ACC112 (cell line): ENCODE measurements at regions not wholly inside any gene's neighbourhood (a gene's known extent, or its start where the extent isn't known, plus 50 kb on each side); places are given as distances from the start of the nearest gene placed in this dataset.
"Not testable (repeated sequence)": the region's sequence is repeated elsewhere in the genome, so short reads cannot be mapped to it uniquely, and the experiment has no call there.

ENCODE experiments used
- H2AFZ ChIP-seq: fragments of 200-600 bp; sonication (generic); one replicate; pipeline ENCODE4 v1.6.0; 2017; ENCODE audit warnings: antibody characterized with exemption, low read length; ENCODE audit not compliant: unreplicated experiment
- H3K27ac ChIP-seq: fragments of 200-600 bp; sonication (generic); 2 replicates; pipeline ENCODE4 v1.5.1; 2014; ENCODE audit warnings: low read depth, mild to moderate bottlenecking, antibody characterized with exemption, low read length, moderate library complexity
- H3K27me3 ChIP-seq: fragments of 200-600 bp; sonication (generic); 2 replicates; pipeline ENCODE4 v1.6.1; 2014; ENCODE audit warnings: mild to moderate bottlenecking, antibody characterized with exemption, low read length, moderate library complexity, mixed read lengths; ENCODE audit not compliant: insufficient read depth
- H3K36me3 ChIP-seq: fragments of 200-600 bp; sonication (generic); 2 replicates; pipeline ENCODE4 v1.6.1; 2016; ENCODE audit warnings: mild to moderate bottlenecking, antibody characterized with exemption, low read length, moderate library complexity, mixed read lengths; ENCODE audit not compliant: insufficient read depth
- H3K4me1 ChIP-seq: fragments of 200-600 bp; sonication (generic); one replicate; pipeline ENCODE4 v1.6.1; 2016; ENCODE audit warnings: low read length, mixed read lengths; ENCODE audit not compliant: insufficient read depth, unreplicated experiment, control insufficient read depth
- H3K4me3 ChIP-seq: fragments of 200-600 bp; sonication (generic); 2 replicates; pipeline ENCODE4 v1.5.1; 2014; ENCODE audit warnings: mild to moderate bottlenecking, low read depth, low read length
- H3K79me2 ChIP-seq: fragments of 200-600 bp; sonication (generic); one replicate; pipeline ENCODE4 v1.6.0; 2016; ENCODE audit warnings: low read length; ENCODE audit not compliant: control insufficient read depth, unreplicated experiment, insufficient read depth

GRCh38 chr5:57642698-57643097 is 160.1 kb upstream of the ACTBL2 start:
- Histone ChIP-seq H3K4me1 (no peaks in the 10 kb centered on the region), H3K36me3 (no peaks in the 10 kb centered on the region), H3K4me3 (no peak overlapping the region), H2AFZ (no peak overlapping the region), H3K27me3 (0 out of 2 replicates have a peak, but pooled peaks cover 4% of the 10 kb centered on the region), H3K27ac (no peak overlapping the region), H3K79me2 (no peaks in the 10 kb centered on the region)

GRCh38 chr5:57642066-57642465 is 159.5 kb upstream of the ACTBL2 start:
- H3K4me3 ChIP-seq: no peak overlapping the region
- H3K79me2 ChIP-seq: no peaks in the 10 kb centered on the region
- H2AFZ ChIP-seq: no peak overlapping the region
- no peak overlapping the region for H3K27ac ChIP-seq
- no peaks in the 10 kb centered on the region for H3K4me1 ChIP-seq
- no peaks in the 10 kb centered on the region for H3K36me3 ChIP-seq
- H3K27me3 ChIP-seq: 0 out of 2 replicates have a peak, but pooled peaks cover 4% of the 10 kb centered on the region

GRCh38 chr5:57635146-57635777 is 152.7 kb upstream of the ACTBL2 start:
- Histone ChIP-seq H3K4me3 (no peak overlapping the region), H2AFZ (no peak overlapping the region), H3K27ac (no peak overlapping the region), H3K27me3 (0 out of 2 replicates have a peak, but pooled peaks cover 4% of the 10 kb centered on the region), H3K79me2 (no peaks in the 10 kb centered on the region), H3K36me3 (no peaks in the 10 kb centered on the region), H3K4me1 (no peaks in the 10 kb centered on the region)

- Histone ChIP-seq H3K27me3 (no peaks in the 10 kb centered on the region), H3K27ac (no peak overlapping the region), H3K4me3 (no peak overlapping the region), H3K79me2 (no peaks in the 10 kb centered on the region), H2AFZ (no peak overlapping the region), H3K36me3 (no peaks in the 10 kb centered on the region), H3K4me1 (no peaks in the 10 kb centered on the region)
These were observed 150.3 kb upstream of the ACTBL2 start for GRCh38 chr5:57632937-57633336.

GRCh38 chr5:57631139-57631538 is 148.5 kb upstream of the ACTBL2 start:
- not testable (repeated sequence) for H3K4me3 ChIP-seq, H2AFZ ChIP-seq, H3K27me3 ChIP-seq, H3K4me1 ChIP-seq, H3K79me2 ChIP-seq, H3K36me3 ChIP-seq, H3K27ac ChIP-seq

GRCh38 chr5:57627661-57628060 is 145.1 kb upstream of the ACTBL2 start:
- H3K27ac ChIP-seq: no peak overlapping the region
- H2AFZ ChIP-seq: no peak overlapping the region
- H3K4me1 ChIP-seq: no peaks in the 10 kb centered on the region
- no peaks in the 10 kb centered on the region for H3K36me3 ChIP-seq
- H3K27me3 ChIP-seq: no peaks in the 10 kb centered on the region
- H3K4me3 ChIP-seq: no peak overlapping the region
- no peaks in the 10 kb centered on the region for H3K79me2 ChIP-seq

- H2AFZ ChIP-seq: no peak overlapping the region
- no peaks in the 10 kb centered on the region for H3K4me1 ChIP-seq
- no peaks in the 10 kb centered on the region for H3K27me3 ChIP-seq
- H3K4me3 ChIP-seq: no peak overlapping the region
- no peak overlapping the region for H3K27ac ChIP-seq
- no peaks in the 10 kb centered on the region for H3K79me2 ChIP-seq
- no peaks in the 10 kb centered on the region for H3K36me3 ChIP-seq
These were observed 144.1 kb upstream of the ACTBL2 start for GRCh38 chr5:57626703-57627102.

GRCh38 chr5:57621624-57622023 is 139.0 kb upstream of the ACTBL2 start:
- H3K27ac ChIP-seq: no peak overlapping the region
- H3K36me3 ChIP-seq: no peaks in the 10 kb centered on the region
- no peak overlapping the region for H3K4me3 ChIP-seq
- H3K27me3 ChIP-seq: no peaks in the 10 kb centered on the region
- H2AFZ ChIP-seq: no peak overlapping the region
- no peaks in the 10 kb centered on the region for H3K79me2 ChIP-seq
- no peaks in the 10 kb centered on the region for H3K4me1 ChIP-seq

GRCh38 chr5:57618767-57619381 is 136.3 kb upstream of the ACTBL2 start:
- no peak overlapping the region for H2AFZ ChIP-seq
- H3K36me3 ChIP-seq: no peaks in the 10 kb centered on the region
- H3K79me2 ChIP-seq: no peaks in the 10 kb centered on the region
- H3K4me3 ChIP-seq: no peak overlapping the region
- no peaks in the 10 kb centered on the region for H3K27me3 ChIP-seq
- H3K4me1 ChIP-seq: no peaks in the 10 kb centered on the region
- H3K27ac ChIP-seq: no peak overlapping the region

- H3K4me3 ChIP-seq: no peak overlapping the region
- H3K4me1 ChIP-seq: no peaks in the 10 kb centered on the region
- H3K79me2 ChIP-seq: no peaks in the 10 kb centered on the region
- H2AFZ ChIP-seq: no peak overlapping the region
- no peaks in the 10 kb centered on the region for H3K36me3 ChIP-seq
- H3K27me3 ChIP-seq: no peaks in the 10 kb centered on the region
- H3K27ac ChIP-seq: no peak overlapping the region
These were observed 131.1 kb upstream of the ACTBL2 start for GRCh38 chr5:57613741-57614140.

GRCh38 chr5:57611177-57611576 is 128.6 kb upstream of the ACTBL2 start:
- H3K4me1 ChIP-seq: no peaks in the 10 kb centered on the region
- no peak overlapping the region for H3K27ac ChIP-seq
- no peak overlapping the region for H3K4me3 ChIP-seq
- H3K27me3 ChIP-seq: no peaks in the 10 kb centered on the region
- H2AFZ ChIP-seq: no peak overlapping the region
- H3K36me3 ChIP-seq: no peaks in the 10 kb centered on the region
- H3K79me2 ChIP-seq: no peaks in the 10 kb centered on the region
